ENCODE measurements at regions not wholly inside any gene's neighbourhood (a gene's known extent, or its start where the extent isn't known, plus 50 kb on each side); places are given as distances from the start of the nearest gene placed in this dataset.

GRCh38 chr7:84495128-84495527 lies 300.5 kb upstream of the SEMA3A start:
- DNase-seq (ENCODE audit: low spot score) = no peak

GRCh38 chr7:84492098-84493034 lies 297.8 kb upstream of the SEMA3A start:
- DNase-seq (ENCODE audit: low spot score) = no peak

- DNase-seq (ENCODE audit: low spot score) = no peak
These were observed 296.1 kb upstream of the SEMA3A start for GRCh38 chr7:84490661-84491060.

GRCh38 chr7:84484502-84485079 lies 290.0 kb upstream of the SEMA3A start:
- DNase-seq (ENCODE audit: low spot score) = no peak

- no peak for DNase-seq (ENCODE audit: low spot score)
These were observed 287.9 kb upstream of the SEMA3A start for GRCh38 chr7:84482476-84482875.

GRCh38 chr7:84479059-84479458 lies 284.5 kb upstream of the SEMA3A start:
- no peak for DNase-seq (ENCODE audit: low spot score)

GRCh38 chr7:84477786-84478478 lies 283.3 kb upstream of the SEMA3A start:
- no peak for DNase-seq (ENCODE audit: low spot score)

GRCh38 chr7:84474436-84474835 lies 279.8 kb upstream of the SEMA3A start:
- no peak for DNase-seq (ENCODE audit: low spot score)

GRCh38 chr7:84471576-84471975 lies 277.0 kb upstream of the SEMA3A start:
- no peak for DNase-seq (ENCODE audit: low spot score)

- DNase-seq (ENCODE audit: low spot score) = no peak
These were observed 274.4 kb upstream of the SEMA3A start for GRCh38 chr7:84469034-84469433.

GRCh38 chr7:84462259-84462658 lies 267.7 kb upstream of the SEMA3A start:
- DNase-seq (ENCODE audit: low spot score) = no peak

- DNase-seq (ENCODE audit: low spot score) = no peak
These were observed 266.5 kb upstream of the SEMA3A start for GRCh38 chr7:84461093-84461492.

GRCh38 chr7:84455788-84456187 lies 261.2 kb upstream of the SEMA3A start:
- DNase-seq (ENCODE audit: low spot score) = no peak

- DNase-seq (ENCODE audit: low spot score) = no peak
These were observed 259.8 kb upstream of the SEMA3A start for GRCh38 chr7:84454174-84454959.

- DNase-seq (ENCODE audit: low spot score) = no peak
These were observed 258.0 kb upstream of the SEMA3A start for GRCh38 chr7:84452618-84453017.

- DNase-seq (ENCODE audit: low spot score) = no peak
These were observed 256.2 kb upstream of the SEMA3A start for GRCh38 chr7:84450772-84451171.

GRCh38 chr7:84447636-84448293 lies 253.2 kb upstream of the SEMA3A start:
- no peak for DNase-seq (ENCODE audit: low spot score)

GRCh38 chr7:84446991-84447480 lies 252.4 kb upstream of the SEMA3A start:
- DNase-seq (ENCODE audit: low spot score) = no peak

- DNase-seq (ENCODE audit: low spot score) = no peak
These were observed 231.2 kb upstream of the SEMA3A start for GRCh38 chr7:84425702-84426259.

GRCh38 chr7:84422790-84423189 lies 228.2 kb upstream of the SEMA3A start:
- no peak for DNase-seq (ENCODE audit: low spot score)

Measured in H4 (cell line).